ENCODE measurements at regions not wholly inside any gene's neighbourhood (a gene's known extent, or its start where the extent isn't known, plus 50 kb on each side); places are given as distances from the start of the nearest gene placed in this dataset.

DNA sequence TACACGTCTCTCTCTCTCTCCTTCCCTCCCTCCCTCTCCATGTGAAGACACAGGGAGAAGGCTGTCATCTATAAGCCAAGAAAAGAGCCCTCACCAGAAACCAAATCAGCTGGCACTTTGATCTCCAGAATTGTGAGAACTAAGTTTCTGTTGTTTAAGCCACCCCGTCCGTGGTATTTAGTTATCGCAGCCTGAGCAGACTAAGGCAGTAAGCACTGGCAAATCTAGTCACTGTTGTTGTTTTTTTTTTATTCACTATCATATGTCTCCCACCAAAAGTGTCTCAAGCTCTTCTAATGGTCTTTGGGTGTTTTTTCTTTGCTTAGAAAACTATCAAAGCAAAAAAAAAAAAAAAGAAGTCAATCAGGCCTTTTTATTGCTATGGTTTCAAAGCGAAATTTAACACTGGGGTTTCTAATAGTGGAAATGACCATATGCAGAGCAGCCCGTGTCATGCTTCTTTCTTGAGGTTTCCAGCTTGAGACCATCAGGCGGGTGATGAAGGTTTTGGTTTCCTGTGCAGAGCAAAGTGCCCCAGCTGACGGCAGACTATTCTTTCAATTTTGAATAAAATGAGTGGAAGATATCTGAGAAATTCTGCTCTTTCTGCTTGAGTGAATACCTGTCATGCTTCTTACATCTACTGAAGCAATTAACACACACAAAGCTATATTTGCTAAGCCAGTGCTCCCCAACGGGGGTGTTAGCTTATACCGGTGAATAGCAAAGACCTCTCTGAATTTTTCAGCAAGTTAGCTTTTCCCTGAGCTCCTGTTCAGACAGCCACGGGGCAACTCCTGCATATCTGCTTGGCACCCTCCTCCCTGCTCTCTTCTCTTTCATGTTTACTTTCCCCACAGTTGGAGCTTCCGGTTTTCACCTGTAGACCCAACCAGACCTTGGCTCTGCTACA is 394.1 kb upstream of the ATP5MC3 start:
- no peak for DNase-seq (ENCODE audit: extremely low read depth, low read depth)

DNA sequence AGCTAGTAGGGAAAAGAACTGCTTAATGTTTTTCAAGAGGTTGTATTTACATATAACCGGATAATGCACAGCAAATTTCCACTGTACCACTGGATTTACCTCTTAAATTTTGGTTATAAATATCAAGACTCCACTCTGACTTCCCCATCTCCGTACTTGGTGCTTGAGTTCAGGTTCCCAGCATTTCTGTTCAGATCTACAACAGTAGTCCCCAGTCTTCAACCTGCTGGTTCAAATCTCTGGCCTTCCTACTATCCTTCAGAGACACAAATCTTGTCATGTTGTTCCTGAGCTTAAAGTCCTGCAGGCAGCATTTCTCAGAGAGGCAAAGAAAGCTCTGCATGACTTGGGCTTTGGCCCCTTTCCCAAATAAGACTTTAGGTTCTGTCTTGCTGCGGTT is 392.6 kb upstream of the ATP5MC3 start:
- no peak for DNase-seq (ENCODE audit: extremely low read depth, low read depth)

DNA sequence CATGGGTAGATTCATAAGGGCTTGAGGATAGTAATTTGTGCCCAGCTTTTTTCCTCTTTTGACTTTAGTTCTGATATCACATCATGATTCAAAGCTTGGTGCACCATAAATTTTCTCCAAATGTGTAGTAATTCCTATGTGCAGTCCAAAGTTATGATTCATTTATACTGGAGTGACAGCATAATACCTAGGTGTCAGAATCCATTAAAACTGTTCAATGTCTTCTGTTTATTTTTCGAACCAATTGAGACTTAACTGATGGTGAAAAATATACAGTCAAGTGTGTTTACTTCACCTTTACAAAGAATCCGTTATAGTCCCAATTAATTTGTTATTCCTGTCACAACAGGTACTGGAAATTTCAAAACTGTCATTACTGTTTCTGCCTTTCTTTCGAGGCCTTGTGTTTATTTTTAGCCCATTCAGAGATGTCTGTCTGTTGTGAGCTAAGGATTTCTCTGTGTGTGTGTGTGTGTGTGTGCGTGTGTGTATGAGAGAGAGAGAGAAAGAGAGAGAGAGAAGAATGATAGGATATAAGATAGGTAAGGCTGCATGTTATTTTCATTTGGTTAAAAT is 389.7 kb upstream of the ATP5MC3 start:
- DNase-seq (ENCODE audit: extremely low read depth, low read depth) = no peak

DNA sequence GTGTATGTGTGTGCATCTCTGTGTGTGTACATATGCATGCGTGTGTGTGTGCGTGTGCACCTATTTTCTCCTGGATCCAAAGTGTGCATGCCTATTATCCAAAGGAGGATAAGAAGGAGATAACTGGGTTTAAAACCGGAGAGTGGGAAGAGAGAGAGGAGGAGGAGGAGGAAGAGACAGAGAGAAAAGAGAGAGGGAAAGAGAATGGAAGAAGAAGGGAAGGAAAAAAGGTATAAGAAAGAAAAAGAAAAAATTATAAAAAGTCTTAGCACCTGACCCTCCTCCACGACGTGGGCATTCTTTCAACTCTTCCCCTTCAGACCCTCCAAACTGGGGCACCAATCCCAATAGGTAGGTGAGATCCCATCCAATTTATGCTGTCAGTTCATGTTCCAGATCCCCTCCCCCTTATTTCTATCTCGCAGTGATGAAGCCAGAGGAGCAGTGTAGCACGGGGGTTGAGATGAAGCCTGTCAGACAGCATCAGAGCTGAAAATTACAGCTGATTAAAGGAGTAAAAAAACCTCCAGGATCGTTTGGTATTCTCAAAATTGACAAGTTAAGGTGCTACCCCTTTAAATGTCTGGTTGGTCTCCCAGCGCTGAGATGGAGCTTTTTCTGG is 386.7 kb upstream of the ATP5MC3 start:
- DNase-seq (ENCODE audit: extremely low read depth, low read depth) = no peak

GRCh38 chr2:175567435-175568061 is 386.0 kb upstream of the ATP5MC3 start:
- DNase-seq (ENCODE audit: extremely low read depth, low read depth) = no peak

- DNase-seq (ENCODE audit: extremely low read depth, low read depth) = no peak
Observed at GRCh38 chr2:175560521-175561169, 379.1 kb upstream of the ATP5MC3 start.

GRCh38 chr2:175559613-175560012 is 378.1 kb upstream of the ATP5MC3 start:
- DNase-seq (ENCODE audit: extremely low read depth, low read depth) = no peak

DNA sequence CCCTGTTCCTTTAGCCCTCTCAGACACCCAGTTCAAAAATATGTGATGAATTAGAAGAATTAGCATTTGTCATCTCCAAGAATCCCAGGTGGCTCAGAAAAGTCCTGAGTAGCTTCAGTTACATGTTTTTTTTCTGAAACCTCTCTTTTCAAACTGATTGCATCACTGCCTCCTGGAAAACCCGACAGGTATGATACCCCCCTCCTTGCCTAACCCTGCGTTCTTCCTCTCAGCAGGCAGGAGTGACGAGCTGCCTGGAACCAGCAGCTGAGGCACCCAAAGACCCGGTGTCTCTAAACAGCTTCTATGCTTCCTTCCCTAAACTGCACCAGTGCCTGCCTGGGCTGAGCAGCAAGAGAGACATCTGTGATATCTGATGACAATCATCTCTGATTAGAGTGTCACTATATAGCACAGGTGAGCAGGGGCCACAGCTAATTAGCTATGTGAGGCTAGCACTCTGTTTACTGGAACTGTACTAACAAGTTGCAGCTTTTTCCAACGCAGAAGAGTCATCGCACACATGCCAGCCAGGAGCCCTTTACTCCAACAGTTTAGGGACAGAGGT is 376.4 kb upstream of the ATP5MC3 start:
- no peak for DNase-seq (ENCODE audit: extremely low read depth, low read depth)

DNA sequence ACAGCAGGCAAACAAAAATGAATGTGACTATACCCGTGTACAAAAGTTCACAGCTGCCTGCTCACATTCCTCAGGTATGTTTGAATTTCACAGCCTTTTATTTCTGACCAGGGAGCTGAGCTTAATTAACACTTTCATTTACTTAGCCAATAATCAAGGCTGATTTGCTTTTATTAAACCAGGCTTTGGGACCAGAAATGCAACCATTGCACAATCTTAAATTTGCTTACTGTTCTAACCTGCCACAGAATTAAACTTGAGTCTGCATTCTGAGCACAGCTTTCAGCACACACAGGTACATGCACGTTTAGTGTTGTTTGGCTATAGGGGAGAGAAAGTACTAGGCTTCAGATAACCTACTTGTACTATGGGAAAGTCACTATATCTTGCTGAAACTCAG is 372.4 kb upstream of the ATP5MC3 start:
- DNase-seq (ENCODE audit: extremely low read depth, low read depth) = no peak

DNA sequence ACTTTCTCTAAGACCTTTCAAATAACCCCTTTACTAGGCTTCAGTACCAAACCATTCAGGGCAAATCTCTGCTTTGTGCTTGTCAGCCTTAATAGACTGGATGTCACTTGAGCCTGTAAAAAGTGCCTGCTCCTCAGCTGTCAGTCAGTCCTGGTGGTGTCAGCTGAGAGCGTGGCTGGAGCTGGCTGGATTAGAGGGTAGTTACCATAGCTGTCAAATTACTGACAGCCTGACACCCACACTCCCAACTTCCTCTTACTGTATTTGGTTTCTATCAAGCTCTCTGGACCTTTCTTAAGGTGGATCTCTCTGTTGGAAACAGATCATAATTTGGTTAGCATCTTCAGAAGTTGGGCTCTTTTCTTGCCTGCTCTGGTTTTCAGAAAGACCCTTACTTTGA is 371.4 kb upstream of the ATP5MC3 start:
- DNase-seq (ENCODE audit: extremely low read depth, low read depth) = no peak

DNA sequence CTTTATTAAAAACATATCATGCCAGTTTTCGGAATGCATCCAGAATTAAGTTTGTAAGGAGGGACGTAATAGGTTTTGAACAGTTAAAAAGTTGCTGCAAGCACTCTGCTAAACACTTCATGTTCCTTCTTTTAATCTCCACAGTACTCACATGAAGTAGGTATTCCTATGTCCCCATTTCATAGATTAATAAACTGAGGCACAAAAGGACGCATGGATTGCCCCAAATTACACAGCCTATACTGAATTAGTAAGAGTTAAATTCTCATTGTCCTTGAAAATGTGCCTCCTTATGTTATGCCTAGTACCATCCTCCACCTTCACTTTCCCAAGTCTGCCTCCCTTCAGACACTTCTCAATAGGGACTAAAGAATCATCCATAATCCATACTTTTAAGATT is 358.9 kb upstream of the ATP5MC3 start:
- DNase-seq (ENCODE audit: extremely low read depth, low read depth) = no peak

GRCh38 chr2:175539122-175539521 is 357.6 kb upstream of the ATP5MC3 start:
- DNase-seq (ENCODE audit: extremely low read depth, low read depth) = no peak

GRCh38 chr2:175536059-175536458 is 354.5 kb upstream of the ATP5MC3 start:
- DNase-seq (ENCODE audit: extremely low read depth, low read depth) = no peak

GRCh38 chr2:175535631-175536030 is 354.1 kb upstream of the ATP5MC3 start:
- no peak for DNase-seq (ENCODE audit: extremely low read depth, low read depth)

- DNase-seq (ENCODE audit: extremely low read depth, low read depth) = no peak
Observed at GRCh38 chr2:175525975-175526374, 344.5 kb upstream of the ATP5MC3 start.

- DNase-seq (ENCODE audit: extremely low read depth, low read depth) = no peak
Observed at GRCh38 chr2:175523001-175523400, 341.5 kb upstream of the ATP5MC3 start.

DNA sequence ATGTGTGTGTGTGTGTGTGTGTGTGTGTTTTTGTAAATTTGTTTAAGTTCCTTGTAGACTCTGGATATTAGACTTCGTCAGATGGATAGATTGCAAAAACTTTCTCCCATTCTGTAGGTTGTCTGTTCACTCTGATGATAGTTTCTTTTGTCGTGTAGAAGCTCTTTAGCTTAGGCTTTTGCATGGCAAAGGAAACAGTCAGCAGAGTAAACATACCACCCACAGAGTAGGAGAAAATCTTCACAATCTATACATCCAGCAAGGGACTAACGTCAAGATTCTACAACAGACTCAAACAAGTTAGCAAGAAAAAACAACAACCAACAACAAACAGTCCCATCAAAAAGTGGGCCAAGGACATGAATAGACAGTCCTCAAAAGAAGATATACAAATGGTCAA is 336.7 kb upstream of the ATP5MC3 start:
- DNase-seq (ENCODE audit: extremely low read depth, low read depth) = no peak

DNA sequence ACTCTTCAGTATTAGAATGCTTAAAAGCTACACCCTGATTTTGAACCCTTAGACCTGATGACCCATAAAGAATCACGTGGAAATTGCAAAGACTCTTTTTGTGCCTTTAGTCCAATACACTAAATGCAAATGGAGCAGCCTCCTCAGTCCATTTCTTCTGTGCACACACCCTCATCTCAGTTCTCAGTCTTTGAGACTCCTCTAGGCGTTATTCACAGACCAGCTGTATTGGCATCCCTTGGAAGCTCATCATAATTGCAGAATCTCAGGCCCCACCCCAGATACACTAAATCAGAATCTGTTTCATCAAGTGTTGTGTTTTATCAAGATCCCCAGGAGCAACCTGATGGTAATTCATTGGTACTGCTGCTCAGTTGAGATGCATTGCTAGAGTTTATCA is 335.0 kb upstream of the ATP5MC3 start:
- no peak for DNase-seq (ENCODE audit: extremely low read depth, low read depth)

DNA sequence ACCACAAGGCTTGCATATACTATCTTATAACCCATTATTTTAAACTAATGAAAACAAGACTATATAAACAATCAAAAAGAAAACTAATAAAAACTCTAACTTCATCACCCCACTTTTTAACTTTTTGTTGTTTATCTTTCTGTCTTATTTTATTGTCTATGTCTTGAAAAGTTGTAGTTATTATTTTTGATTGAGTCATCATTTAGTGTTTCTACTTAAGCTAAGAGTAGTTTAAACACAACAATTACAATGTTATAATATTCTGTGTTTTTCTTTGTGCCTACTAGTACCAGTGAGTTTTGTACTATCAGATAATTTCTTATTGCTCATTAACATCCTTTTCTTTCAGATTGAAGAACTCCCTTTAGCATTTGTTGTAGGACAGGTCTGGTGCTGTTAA is 318.7 kb upstream of the ATP5MC3 start:
- DNase-seq (ENCODE audit: extremely low read depth, low read depth) = no peak

DNA sequence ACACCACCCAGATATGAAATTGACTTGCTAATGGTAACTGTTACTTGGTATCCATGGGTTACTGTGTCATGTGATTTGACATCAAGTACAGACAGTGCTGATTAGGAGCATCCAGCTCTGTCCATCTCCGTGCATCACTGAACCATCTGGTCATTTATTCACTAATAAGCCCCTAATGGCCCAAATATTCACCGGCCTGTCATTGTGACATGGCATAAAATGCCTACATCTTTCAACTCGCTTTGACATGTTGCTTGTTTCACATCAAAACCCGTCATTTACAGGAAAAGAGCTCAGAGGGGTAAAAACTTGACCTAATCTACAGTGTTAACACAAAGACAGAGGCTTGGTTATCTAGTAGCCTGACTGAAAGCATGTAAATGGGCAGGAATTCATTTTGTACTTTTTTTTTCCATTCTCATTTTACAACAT is 308.9 kb upstream of the ATP5MC3 start:
- no peak for DNase-seq (ENCODE audit: extremely low read depth, low read depth)
